ENCODE measurements at regions not wholly inside any gene's neighbourhood (a gene's known extent, or its start where the extent isn't known, plus 50 kb on each side); places are given as distances from the start of the nearest gene placed in this dataset.

GRCh38 chr7:47132471-47132870, 449.4 kb downstream of the TNS3 start:
- no peak for TF ChIP-seq FOXM1 (IDR thresholded peaks at IDR 0.05; ENCODE audit: borderline replicate concordance)
- TF ChIP-seq SP1 (IDR thresholded peaks at IDR 0.05), result no peak
- no peak for TF ChIP-seq CTBP1 (IDR thresholded peaks at IDR 0.05; ENCODE audit: borderline replicate concordance)
- no peak for TF ChIP-seq BHLHE40 (IDR thresholded peaks at IDR 0.05; ENCODE audit: borderline replicate concordance)

Measured in HEK293T (cell line).